ENCODE measurements at regions not wholly inside any gene's neighbourhood (a gene's known extent, or its start where the extent isn't known, plus 50 kb on each side); places are given as distances from the start of the nearest gene placed in this dataset.
"Not testable (repeated sequence)": the region's sequence is repeated elsewhere in the genome, so short reads cannot be mapped to it uniquely, and the experiment has no call there.

DNA sequence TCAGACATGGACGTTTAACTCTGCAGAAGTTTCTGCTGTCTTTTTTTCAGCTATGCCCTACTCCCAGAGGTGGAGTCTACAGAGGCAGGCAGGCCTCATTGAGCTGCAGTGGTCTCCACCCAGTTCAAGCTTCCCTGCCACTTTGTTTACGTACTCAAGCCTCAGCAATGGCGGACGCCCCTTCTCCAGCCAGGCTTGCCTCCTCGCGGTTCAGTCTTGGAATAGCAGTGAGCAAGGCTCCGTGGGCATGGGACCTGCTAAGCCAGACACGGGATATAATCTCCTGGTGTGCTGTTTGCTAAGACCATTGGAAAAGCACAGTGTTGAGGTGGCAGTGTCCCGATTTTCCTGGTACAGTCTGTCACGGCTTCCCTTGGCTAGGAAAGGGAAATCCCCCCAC is 496.2 kb upstream of the UBE2E2 start:
- not testable (repeated sequence) for H3K27ac ChIP-seq (ENCODE audit: low read depth, low read length); H3K4me1 ChIP-seq (ENCODE audit: control insufficient read depth, insufficient read depth, low read length); H3K9ac ChIP-seq (ENCODE audit: low read depth, low read length); H3K27me3 ChIP-seq (ENCODE audit: control insufficient read depth, insufficient read depth, low read length); H3K4me3 ChIP-seq (ENCODE audit: low read depth, low read length); H3K36me3 ChIP-seq (ENCODE audit: control insufficient read depth, insufficient read depth, low read length)
- peaks cover 14% of the 10 kb centered on the region for H3K9me3 ChIP-seq (ENCODE audit: control insufficient read depth, insufficient read depth, low read length)

DNA sequence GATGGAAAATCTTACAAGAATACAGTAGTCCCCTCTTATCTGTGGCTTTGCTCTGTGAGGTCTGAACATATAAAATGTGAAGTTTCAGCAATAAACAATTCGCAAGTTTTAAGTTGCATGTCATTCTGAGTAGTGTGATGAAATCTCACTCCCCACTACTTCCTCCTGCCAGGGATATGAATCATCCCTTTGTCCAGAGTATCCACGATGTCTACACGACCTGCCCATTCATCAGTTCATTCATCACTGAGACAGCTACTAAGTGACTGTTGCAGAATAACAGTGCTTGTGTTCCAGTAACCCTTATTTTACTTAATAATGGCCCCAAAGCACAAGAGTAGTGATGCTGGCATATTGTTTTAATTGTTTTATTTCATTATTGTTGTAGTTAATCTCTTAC is 489.2 kb upstream of the UBE2E2 start:
- Histone ChIP-seq H3K27ac (ENCODE audit: low read depth, low read length) (no peak overlapping the region), H3K9ac (ENCODE audit: low read depth, low read length) (no peak overlapping the region), H3K4me3 (ENCODE audit: low read depth, low read length) (no peak overlapping the region), H3K36me3 (ENCODE audit: control insufficient read depth, insufficient read depth, low read length) (no peaks in the 10 kb centered on the region), H3K27me3 (ENCODE audit: control insufficient read depth, insufficient read depth, low read length) (no peaks in the 10 kb centered on the region), H3K4me1 (ENCODE audit: control insufficient read depth, insufficient read depth, low read length) (no peaks in the 10 kb centered on the region), H3K9me3 (ENCODE audit: control insufficient read depth, insufficient read depth, low read length) (no peaks in the 10 kb centered on the region)

DNA sequence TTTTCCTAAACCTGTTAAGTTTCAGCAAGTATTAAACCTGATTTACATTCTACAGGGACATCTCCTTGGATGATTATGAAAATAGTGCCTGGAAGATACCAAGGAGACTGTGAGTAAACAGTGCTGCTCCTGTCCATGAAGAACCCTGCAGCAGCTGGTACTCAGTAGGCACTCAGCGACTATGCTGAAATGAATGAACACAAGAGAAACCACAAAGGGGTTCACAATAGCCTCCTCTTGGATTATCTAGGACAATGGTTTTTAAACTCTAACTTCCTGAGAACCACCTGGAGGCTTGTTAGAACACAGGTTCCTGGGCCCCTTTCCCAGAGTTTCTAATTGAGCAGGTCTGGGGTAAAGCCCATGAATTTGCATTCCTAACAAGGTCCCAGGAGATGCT is 488.4 kb upstream of the UBE2E2 start:
- no peaks in the 10 kb centered on the region for H3K4me1 ChIP-seq (ENCODE audit: control insufficient read depth, insufficient read depth, low read length)
- no peak overlapping the region for H3K27ac ChIP-seq (ENCODE audit: low read depth, low read length)
- no peak overlapping the region for H3K4me3 ChIP-seq (ENCODE audit: low read depth, low read length)
- no peaks in the 10 kb centered on the region for H3K9me3 ChIP-seq (ENCODE audit: control insufficient read depth, insufficient read depth, low read length)
- no peak overlapping the region for H3K9ac ChIP-seq (ENCODE audit: low read depth, low read length)
- no peaks in the 10 kb centered on the region for H3K36me3 ChIP-seq (ENCODE audit: control insufficient read depth, insufficient read depth, low read length)
- no peaks in the 10 kb centered on the region for H3K27me3 ChIP-seq (ENCODE audit: control insufficient read depth, insufficient read depth, low read length)

DNA sequence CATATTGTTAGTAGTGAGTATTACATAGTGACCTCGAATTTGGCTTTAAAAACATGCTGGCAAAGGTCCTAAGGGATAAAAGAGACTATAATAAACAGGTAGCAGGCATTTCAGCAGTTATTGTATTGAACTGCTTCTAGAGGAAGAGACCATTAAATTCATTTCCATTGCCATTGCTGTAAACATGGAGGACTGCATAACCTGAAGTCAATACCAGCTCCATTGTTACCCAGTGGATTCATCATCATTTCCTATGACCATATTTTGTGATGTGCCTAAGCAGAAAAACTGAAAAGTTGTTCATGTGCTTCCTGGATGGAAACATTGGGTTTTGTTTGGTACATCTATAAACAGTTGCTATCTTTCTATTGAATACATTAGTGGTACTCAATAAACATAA is 482.5 kb upstream of the UBE2E2 start:
- H3K4me1 ChIP-seq (ENCODE audit: control insufficient read depth, insufficient read depth, low read length): no peaks in the 10 kb centered on the region
- no peak overlapping the region for H3K9ac ChIP-seq (ENCODE audit: low read depth, low read length)
- H3K27me3 ChIP-seq (ENCODE audit: control insufficient read depth, insufficient read depth, low read length): no peaks in the 10 kb centered on the region
- H3K4me3 ChIP-seq (ENCODE audit: low read depth, low read length): no peak overlapping the region
- H3K9me3 ChIP-seq (ENCODE audit: control insufficient read depth, insufficient read depth, low read length): no peaks in the 10 kb centered on the region
- no peaks in the 10 kb centered on the region for H3K36me3 ChIP-seq (ENCODE audit: control insufficient read depth, insufficient read depth, low read length)
- H3K27ac ChIP-seq (ENCODE audit: low read depth, low read length): no peak overlapping the region

DNA sequence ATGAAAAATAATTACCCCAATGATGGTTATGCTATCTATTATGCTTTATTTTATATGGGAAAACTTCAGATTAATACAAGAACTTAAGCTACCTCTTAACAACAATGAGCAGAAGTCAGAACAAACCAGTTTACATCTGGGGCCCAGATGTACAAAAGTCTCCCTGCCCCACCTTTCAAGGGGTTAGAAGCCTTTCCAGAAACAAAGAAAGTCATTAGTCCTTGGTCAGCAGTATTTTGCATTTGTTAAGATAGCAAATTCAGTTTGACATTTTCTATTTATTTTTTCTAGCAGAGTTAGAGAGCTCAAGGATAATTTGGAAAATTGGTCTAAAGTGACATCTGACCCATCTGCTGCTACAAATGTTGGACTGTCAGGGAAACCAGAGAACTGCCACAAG is 478.7 kb upstream of the UBE2E2 start:
- Histone ChIP-seq H3K9me3 (ENCODE audit: control insufficient read depth, insufficient read depth, low read length) (no peaks in the 10 kb centered on the region), H3K27ac (ENCODE audit: low read depth, low read length) (no peak overlapping the region), H3K36me3 (ENCODE audit: control insufficient read depth, insufficient read depth, low read length) (no peaks in the 10 kb centered on the region), H3K27me3 (ENCODE audit: control insufficient read depth, insufficient read depth, low read length) (no peaks in the 10 kb centered on the region), H3K9ac (ENCODE audit: low read depth, low read length) (no peak overlapping the region), H3K4me1 (ENCODE audit: control insufficient read depth, insufficient read depth, low read length) (no peaks in the 10 kb centered on the region), H3K4me3 (ENCODE audit: low read depth, low read length) (no peak overlapping the region)

DNA sequence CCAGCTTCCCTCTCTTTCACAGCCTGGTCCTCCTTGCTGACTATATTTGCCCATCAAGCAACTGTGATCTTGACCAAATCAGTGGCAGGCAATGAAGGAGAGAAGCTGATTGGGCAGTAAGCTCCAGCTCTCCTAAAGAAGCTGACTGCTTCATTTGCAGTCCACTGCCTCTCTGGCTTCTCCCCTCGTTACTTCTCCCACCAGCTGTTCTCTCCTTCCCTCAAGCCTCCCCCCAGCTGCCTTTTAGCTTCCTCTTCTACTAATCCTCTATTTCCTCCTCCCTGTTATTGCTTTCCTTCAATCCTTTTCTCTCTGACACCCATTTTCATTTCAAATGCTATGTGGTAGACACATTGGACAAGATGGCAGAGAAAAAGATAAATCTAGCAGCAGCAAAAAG is 474.7 kb upstream of the UBE2E2 start:
- Histone ChIP-seq H3K36me3 (ENCODE audit: control insufficient read depth, insufficient read depth, low read length) (no peaks in the 10 kb centered on the region), H3K9ac (ENCODE audit: low read depth, low read length) (no peak overlapping the region), H3K27me3 (ENCODE audit: control insufficient read depth, insufficient read depth, low read length) (no peaks in the 10 kb centered on the region), H3K9me3 (ENCODE audit: control insufficient read depth, insufficient read depth, low read length) (no peaks in the 10 kb centered on the region), H3K27ac (ENCODE audit: low read depth, low read length) (no peak overlapping the region), H3K4me1 (ENCODE audit: control insufficient read depth, insufficient read depth, low read length) (no peaks in the 10 kb centered on the region), H3K4me3 (ENCODE audit: low read depth, low read length) (no peak overlapping the region)

DNA sequence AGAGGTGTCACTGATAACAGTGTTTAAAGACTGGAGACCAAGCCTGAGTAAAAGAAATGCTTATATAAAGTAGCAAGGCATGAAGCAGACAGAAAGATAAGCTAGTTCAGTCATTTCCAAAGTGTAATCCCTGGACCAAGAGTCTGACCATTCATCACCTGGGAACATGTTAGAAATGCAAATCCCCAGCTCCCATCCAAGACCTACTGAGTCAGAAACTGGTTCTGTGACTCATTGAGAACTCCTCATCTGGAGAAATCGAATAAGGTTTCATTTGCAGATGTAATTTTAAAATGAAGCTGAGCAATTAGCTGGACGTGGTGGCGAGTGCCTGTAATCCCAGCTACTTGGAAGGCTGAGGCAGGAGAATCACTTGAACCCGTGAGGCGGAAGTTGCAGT is 473.9 kb upstream of the UBE2E2 start:
- Histone ChIP-seq H3K9me3 (ENCODE audit: control insufficient read depth, insufficient read depth, low read length) (no peaks in the 10 kb centered on the region), H3K9ac (ENCODE audit: low read depth, low read length) (no peak overlapping the region), H3K36me3 (ENCODE audit: control insufficient read depth, insufficient read depth, low read length) (no peaks in the 10 kb centered on the region), H3K27me3 (ENCODE audit: control insufficient read depth, insufficient read depth, low read length) (no peaks in the 10 kb centered on the region), H3K27ac (ENCODE audit: low read depth, low read length) (no peak overlapping the region), H3K4me1 (ENCODE audit: control insufficient read depth, insufficient read depth, low read length) (no peaks in the 10 kb centered on the region), H3K4me3 (ENCODE audit: low read depth, low read length) (no peak overlapping the region)

DNA sequence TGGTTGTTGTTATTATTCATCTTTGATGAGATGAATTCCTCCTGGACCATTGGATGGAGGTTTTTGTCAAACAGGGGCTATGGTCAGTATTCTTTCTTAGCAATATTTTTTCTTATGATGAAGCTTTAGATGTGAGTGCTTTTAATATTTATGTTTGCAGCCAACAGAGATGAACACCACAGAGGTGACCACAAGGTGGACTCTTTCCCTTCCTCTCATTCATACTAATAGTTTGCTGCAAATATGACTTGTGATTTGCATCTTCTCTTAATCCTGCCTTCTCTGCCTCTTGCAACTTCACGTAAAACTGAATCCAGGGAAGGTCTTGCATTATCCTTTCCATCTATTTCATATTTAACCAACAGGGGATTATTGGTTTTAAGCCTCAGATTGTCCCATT is 473.1 kb upstream of the UBE2E2 start:
- Histone ChIP-seq H3K27me3 (ENCODE audit: control insufficient read depth, insufficient read depth, low read length) (no peaks in the 10 kb centered on the region), H3K9me3 (ENCODE audit: control insufficient read depth, insufficient read depth, low read length) (no peaks in the 10 kb centered on the region), H3K9ac (ENCODE audit: low read depth, low read length) (no peak overlapping the region)

DNA sequence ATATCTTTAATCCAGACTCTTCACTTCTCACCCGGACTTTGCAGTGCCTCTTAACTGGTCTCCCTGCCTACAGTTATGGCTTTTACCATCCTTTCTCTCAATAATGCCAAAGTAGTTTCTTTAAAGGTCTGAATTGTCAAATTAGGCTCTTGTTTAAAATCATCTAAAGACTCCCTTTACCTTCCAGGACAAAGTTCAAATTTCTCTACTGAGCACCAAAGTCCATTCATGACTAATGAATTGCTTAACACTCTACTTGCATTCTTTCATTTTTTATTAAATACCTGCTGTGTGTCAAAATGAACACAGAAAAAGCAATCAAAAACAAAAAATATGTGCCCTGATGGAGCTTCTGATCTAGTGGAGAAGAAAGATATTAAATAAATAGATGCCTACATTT is 472.4 kb upstream of the UBE2E2 start:
- Histone ChIP-seq H3K9ac (ENCODE audit: low read depth, low read length) (no peak overlapping the region), H3K27ac (ENCODE audit: low read depth, low read length) (no peak overlapping the region), H3K4me1 (ENCODE audit: control insufficient read depth, insufficient read depth, low read length) (no peaks in the 10 kb centered on the region), H3K36me3 (ENCODE audit: control insufficient read depth, insufficient read depth, low read length) (no peaks in the 10 kb centered on the region), H3K27me3 (ENCODE audit: control insufficient read depth, insufficient read depth, low read length) (no peaks in the 10 kb centered on the region), H3K9me3 (ENCODE audit: control insufficient read depth, insufficient read depth, low read length) (no peaks in the 10 kb centered on the region), H3K4me3 (ENCODE audit: low read depth, low read length) (no peak overlapping the region)

More for the DNA sequence above, 473.1 kb upstream of the UBE2E2 start:
- Histone ChIP-seq H3K4me1 (ENCODE audit: control insufficient read depth, insufficient read depth, low read length) (no peaks in the 10 kb centered on the region), H3K36me3 (ENCODE audit: control insufficient read depth, insufficient read depth, low read length) (no peaks in the 10 kb centered on the region), H3K27ac (ENCODE audit: low read depth, low read length) (no peak overlapping the region), H3K4me3 (ENCODE audit: low read depth, low read length) (no peak overlapping the region)

DNA sequence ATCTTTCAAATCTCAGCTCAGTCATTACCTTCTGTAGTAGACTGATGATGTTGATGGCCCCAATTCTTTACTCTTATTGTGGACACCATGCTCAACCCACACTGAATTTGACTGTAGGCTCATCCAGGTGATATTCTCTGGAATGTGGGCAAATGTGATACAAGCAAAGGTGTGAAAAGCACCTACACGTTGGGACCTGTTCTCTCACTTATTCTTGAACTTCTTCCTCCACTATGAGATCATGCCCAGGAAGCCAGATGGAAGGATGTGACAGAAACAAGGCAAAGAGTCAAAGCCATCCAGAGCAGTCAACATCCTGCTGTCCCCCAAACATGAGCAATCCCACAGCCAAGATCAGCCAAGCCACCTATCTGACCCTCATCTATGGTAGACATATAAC is 471.2 kb upstream of the UBE2E2 start:
- no peak overlapping the region for H3K27ac ChIP-seq (ENCODE audit: low read depth, low read length)
- H3K9me3 ChIP-seq (ENCODE audit: control insufficient read depth, insufficient read depth, low read length): no peaks in the 10 kb centered on the region
- no peaks in the 10 kb centered on the region for H3K4me1 ChIP-seq (ENCODE audit: control insufficient read depth, insufficient read depth, low read length)
- H3K9ac ChIP-seq (ENCODE audit: low read depth, low read length): no peak overlapping the region
- H3K27me3 ChIP-seq (ENCODE audit: control insufficient read depth, insufficient read depth, low read length): no peaks in the 10 kb centered on the region
- H3K4me3 ChIP-seq (ENCODE audit: low read depth, low read length): no peak overlapping the region
- H3K36me3 ChIP-seq (ENCODE audit: control insufficient read depth, insufficient read depth, low read length): no peaks in the 10 kb centered on the region

DNA sequence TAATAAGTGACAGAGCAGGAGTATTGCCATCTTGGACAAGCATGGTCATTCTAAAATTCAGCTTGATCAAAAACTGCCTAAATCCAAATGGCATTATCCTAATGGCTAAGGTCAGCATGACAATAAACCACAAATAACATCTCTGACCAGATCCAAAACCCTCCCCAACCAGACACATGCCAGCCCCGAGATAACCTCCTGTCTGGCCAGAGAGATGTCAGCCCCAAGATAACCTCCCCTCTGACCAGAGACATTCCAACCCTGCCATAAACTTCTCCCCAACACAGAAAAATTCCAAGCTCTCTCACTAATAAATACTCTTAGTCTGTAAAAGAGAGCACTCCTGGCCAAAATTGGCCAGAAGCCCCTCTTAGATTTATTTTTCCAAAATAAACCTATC is 470.5 kb upstream of the UBE2E2 start:
- H3K9me3 ChIP-seq (ENCODE audit: control insufficient read depth, insufficient read depth, low read length): no peaks in the 10 kb centered on the region
- no peaks in the 10 kb centered on the region for H3K4me1 ChIP-seq (ENCODE audit: control insufficient read depth, insufficient read depth, low read length)
- H3K36me3 ChIP-seq (ENCODE audit: control insufficient read depth, insufficient read depth, low read length): no peaks in the 10 kb centered on the region
- no peak overlapping the region for H3K27ac ChIP-seq (ENCODE audit: low read depth, low read length)
- H3K4me3 ChIP-seq (ENCODE audit: low read depth, low read length): no peak overlapping the region
- H3K9ac ChIP-seq (ENCODE audit: low read depth, low read length): no peak overlapping the region
- no peaks in the 10 kb centered on the region for H3K27me3 ChIP-seq (ENCODE audit: control insufficient read depth, insufficient read depth, low read length)

DNA sequence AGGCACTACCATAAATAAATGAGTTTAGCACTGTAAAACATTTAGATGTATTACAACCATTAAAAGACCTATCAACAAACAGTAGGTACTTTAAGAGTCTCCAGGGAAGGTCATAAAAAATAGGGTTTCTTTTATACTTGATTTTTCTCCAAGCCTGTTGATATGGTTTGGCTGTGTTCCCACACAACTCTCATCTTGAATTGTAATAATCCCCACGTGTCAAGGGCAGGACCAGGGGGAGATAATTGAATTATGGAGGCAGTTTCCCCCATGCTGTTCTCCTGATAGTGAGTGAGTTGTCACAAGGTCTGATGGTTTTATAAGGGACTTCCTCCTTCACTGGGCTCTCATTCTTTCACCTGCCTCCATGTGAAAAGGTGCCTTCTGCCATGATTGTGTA is 468.9 kb upstream of the UBE2E2 start:
- no peaks in the 10 kb centered on the region for H3K4me1 ChIP-seq (ENCODE audit: control insufficient read depth, insufficient read depth, low read length)
- no peaks in the 10 kb centered on the region for H3K36me3 ChIP-seq (ENCODE audit: control insufficient read depth, insufficient read depth, low read length)
- no peak overlapping the region for H3K9ac ChIP-seq (ENCODE audit: low read depth, low read length)
- no peaks in the 10 kb centered on the region for H3K9me3 ChIP-seq (ENCODE audit: control insufficient read depth, insufficient read depth, low read length)
- no peaks in the 10 kb centered on the region for H3K27me3 ChIP-seq (ENCODE audit: control insufficient read depth, insufficient read depth, low read length)
- H3K27ac ChIP-seq (ENCODE audit: low read depth, low read length): no peak overlapping the region
- no peak overlapping the region for H3K4me3 ChIP-seq (ENCODE audit: low read depth, low read length)
